Loucy (cell line): ENCODE measurements at regions not wholly inside any gene's neighbourhood (a gene's known extent, or its start where the extent isn't known, plus 50 kb on each side); places are given as distances from the start of the nearest gene placed in this dataset.

ENCODE experiments used
- H2AFZ ChIP-seq: fragments of 200-600 bp; sonication (generic); 2 replicates; pipeline ENCODE4 v1.6.0; 2016; ENCODE audit warnings: antibody characterized with exemption, mild to moderate bottlenecking, low read length, moderate library complexity
- H3F3A ChIP-seq: fragments of 200-600 bp; 2 replicates; pipeline ENCODE4 v1.6.0; 2016; ENCODE audit warnings: antibody characterized with exemption, low read depth, mild to moderate bottlenecking
- H3K27me3 ChIP-seq: fragments of 200-600 bp; sonication (generic); 2 replicates; pipeline ENCODE4 v1.6.1; 2014; ENCODE audit warnings: low read length, mild to moderate bottlenecking; ENCODE audit not compliant: insufficient read depth, poor library complexity, severe bottlenecking
- H3K36me3 ChIP-seq: fragments of 200-600 bp; sonication (generic); 2 replicates; pipeline ENCODE4 v1.6.1; 2016; ENCODE audit warnings: low read length; ENCODE audit not compliant: insufficient read depth
- H3K4me1 ChIP-seq: fragments of 200-600 bp; sonication (generic); 2 replicates; pipeline ENCODE4 v1.5.1; 2014; ENCODE audit warnings: low read length, mild to moderate bottlenecking; ENCODE audit not compliant: insufficient read depth, poor library complexity, severe bottlenecking
- H3K4me2 ChIP-seq: fragments of 200-600 bp; sonication (generic); 2 replicates; pipeline ENCODE4 v1.6.0; 2014; ENCODE audit warnings: antibody characterized with exemption, low read length, low read depth, mild to moderate bottlenecking; ENCODE audit not compliant: poor library complexity, severe bottlenecking
- H3K4me3 ChIP-seq: fragments of 200-600 bp; sonication (generic); 2 replicates; pipeline ENCODE4 v1.5.1; 2014; ENCODE audit warnings: low read length, mild to moderate bottlenecking, mixed read lengths; ENCODE audit not compliant: poor library complexity, severe bottlenecking
- H3K79me2 ChIP-seq: fragments of 200-600 bp; sonication (generic); 2 replicates; pipeline ENCODE4 v1.6.1; 2014; ENCODE audit warnings: low read length; ENCODE audit not compliant: insufficient read depth
- H3K9ac ChIP-seq: fragments of 200-600 bp; sonication (generic); 2 replicates; pipeline ENCODE4 v1.6.0; 2014; ENCODE audit warnings: mild to moderate bottlenecking, low read depth, low read length, moderate library complexity; ENCODE audit not compliant: poor library complexity, severe bottlenecking
- H3K9me2 ChIP-seq: fragments of 200-600 bp; sonication (generic); replicated peaks from 2 replicates; pipeline ENCODE4 v1.6.1; 2016; ENCODE audit warnings: low read depth, low read length, mixed read lengths
- H3K9me3 ChIP-seq: fragments of 200-600 bp; sonication (generic); 2 replicates; pipeline ENCODE4 v1.6.1; 2014; ENCODE audit warnings: mild to moderate bottlenecking, antibody characterized with exemption, low read length, low read depth; ENCODE audit not compliant: insufficient read depth
- H4K20me1 ChIP-seq: fragments of 200-600 bp; sonication (generic); 2 replicates; pipeline ENCODE4 v1.6.0; 2014; ENCODE audit warnings: antibody characterized with exemption, low read length, mild to moderate bottlenecking; ENCODE audit not compliant: insufficient read depth, poor library complexity, severe bottlenecking
- CTCF ChIP-seq: fragments of 200-600 bp; sonication (generic); conservative IDR thresholded peaks from 2 replicates; pipeline ENCODE4 v1.5.1; 2014; ENCODE audit warnings: mild to moderate bottlenecking, antibody characterized with exemption, low read length
- EZH2phosphoT487 ChIP-seq: fragments of 200-600 bp; IDR thresholded peaks from 2 replicates; pipeline ENCODE4 v1.6.1; 2018; ENCODE audit warnings: antibody characterized with exemption, mild to moderate bottlenecking, moderate library complexity, borderline replicate concordance

GRCh38 chr18:55105873-55106272, 146.6 kb upstream of the CCDC68 start:
- H2AFZ ChIP-seq = no peak overlapping the region
- H3K4me3 ChIP-seq = no peak overlapping the region
- no peak overlapping the region for H3K9ac ChIP-seq
- no peaks in the 10 kb centered on the region for H3F3A ChIP-seq
- no peaks in the 10 kb centered on the region for H3K79me2 ChIP-seq
- H3K36me3 ChIP-seq = no peaks in the 10 kb centered on the region
- H3K4me1 ChIP-seq = peaks cover 6% of the 10 kb centered on the region
- no peaks in the 10 kb centered on the region for H4K20me1 ChIP-seq
- H3K27me3 ChIP-seq = no peaks in the 10 kb centered on the region
- H3K4me2 ChIP-seq = no peak overlapping the region
- H3K9me2 ChIP-seq = no peaks in the 10 kb centered on the region
- TF ChIP-seq CTCF = no peak
- TF ChIP-seq EZH2phosphoT487 = no peak
- no peaks in the 10 kb centered on the region for H3K9me3 ChIP-seq

- no peak overlapping the region for H3K4me3 ChIP-seq
- no peak overlapping the region for H3K9ac ChIP-seq
- no peaks in the 10 kb centered on the region for H3K36me3 ChIP-seq
- H3K9me2 ChIP-seq = no peaks in the 10 kb centered on the region
- H3K9me3 ChIP-seq = no peaks in the 10 kb centered on the region
- H3K4me1 ChIP-seq = peaks cover 7% of the 10 kb centered on the region
- no peaks in the 10 kb centered on the region for H3K79me2 ChIP-seq
- no peaks in the 10 kb centered on the region for H4K20me1 ChIP-seq
- no peaks in the 10 kb centered on the region for H3F3A ChIP-seq
- H2AFZ ChIP-seq = no peak overlapping the region
- TF ChIP-seq EZH2phosphoT487 (no peak), CTCF (no peak)
- H3K4me2 ChIP-seq = no peak overlapping the region
- no peaks in the 10 kb centered on the region for H3K27me3 ChIP-seq
Measured at GRCh38 chr18:55102958-55103456, 143.7 kb upstream of the CCDC68 start.

- Histone ChIP-seq H3K9me3 (no peaks in the 10 kb centered on the region), H3K9me2 (no peaks in the 10 kb centered on the region), H3K36me3 (no peaks in the 10 kb centered on the region), H3K4me2 (no peak overlapping the region), H2AFZ (no peak overlapping the region), H3K4me3 (no peak overlapping the region), H3K79me2 (no peaks in the 10 kb centered on the region), H3F3A (no peaks in the 10 kb centered on the region), H3K9ac (no peak overlapping the region), H4K20me1 (no peaks in the 10 kb centered on the region), H3K4me1 (peaks cover 9% of the 10 kb centered on the region), H3K27me3 (no peaks in the 10 kb centered on the region)
- no peak for TF ChIP-seq CTCF
- no peak for TF ChIP-seq EZH2phosphoT487
Measured at GRCh38 chr18:55102501-55102900, 143.2 kb upstream of the CCDC68 start.
